Smooth muscle cell (in vitro differentiated cells): ENCODE measurements at regions not wholly inside any gene's neighbourhood (a gene's known extent, or its start where the extent isn't known, plus 50 kb on each side); places are given as distances from the start of the nearest gene placed in this dataset.
"Not testable (repeated sequence)": the region's sequence is repeated elsewhere in the genome, so short reads cannot be mapped to it uniquely, and the experiment has no call there.

ENCODE experiments used
- DNase-seq: peaks from one replicate; lab custom pipeline; 2025; ENCODE audit not compliant: unreplicated experiment; lab: John Stamatoyannopoulos, UW
- H2AFZ ChIP-seq: fragments of 200-600 bp; sonication (generic); 2 replicates; pipeline ENCODE4 v1.6.0; 2016; ENCODE audit warnings: antibody characterized with exemption, low read depth, mild to moderate bottlenecking
- H3F3A ChIP-seq: fragments of 200-600 bp; sonication (generic); 2 replicates; pipeline ENCODE4 v1.6.0; 2017; ENCODE audit warnings: antibody characterized with exemption, low read depth
- H3K27ac ChIP-seq: fragments of 200-600 bp; sonication (generic); 2 replicates; pipeline ENCODE4 v1.5.1; 2016; ENCODE audit warnings: low read depth, mild to moderate bottlenecking
- H3K27me3 ChIP-seq: fragments of 200-600 bp; sonication (generic); 2 replicates; pipeline ENCODE4 v1.6.1; 2016; ENCODE audit warnings: low read depth, mild to moderate bottlenecking
- H3K36me3 ChIP-seq: fragments of 200-600 bp; sonication (generic); 2 replicates; pipeline ENCODE4 v1.5.1; 2016; ENCODE audit warnings: low read depth
- H3K4me1 ChIP-seq: fragments of 200-600 bp; sonication (generic); 2 replicates; pipeline ENCODE4 v1.5.1; 2016; ENCODE audit warnings: low read depth
- H3K4me2 ChIP-seq: fragments of 200-600 bp; sonication (generic); 2 replicates; pipeline ENCODE4 v1.6.0; 2016; ENCODE audit warnings: mild to moderate bottlenecking
- H3K4me3 ChIP-seq: fragments of 200-600 bp; sonication (generic); 2 replicates; pipeline ENCODE4 v1.5.1; 2016; ENCODE audit warnings: mild to moderate bottlenecking
- H3K79me2 ChIP-seq: fragments of 200-600 bp; sonication (generic); 2 replicates; pipeline ENCODE4 v1.6.0; 2016; ENCODE audit warnings: low read depth, mild to moderate bottlenecking
- H3K9ac ChIP-seq: fragments of 200-600 bp; sonication (generic); 2 replicates; pipeline ENCODE4 v1.6.0; 2016; ENCODE audit warnings: low read depth
- H3K9me3 ChIP-seq: fragments of 200-600 bp; sonication (generic); replicated peaks from 2 replicates; pipeline ENCODE4 v1.5.1; 2016; ENCODE audit warnings: low read depth
- H4K20me1 ChIP-seq: fragments of 200-600 bp; sonication (generic); 2 replicates; pipeline ENCODE4 v1.6.0; 2016; ENCODE audit warnings: low read depth
- CTCF ChIP-seq: fragments of 200-600 bp; sonication (generic); IDR thresholded peaks from 2 replicates; pipeline ENCODE4 v1.5.1; 2017; ENCODE audit warnings: borderline replicate concordance, mild to moderate bottlenecking, antibody characterized with exemption; ENCODE audit not compliant: insufficient read depth, poor library complexity, severe bottlenecking
- whole genome bisulfite sequencing: methylation state at CpG from one replicate; pipeline ENCODE4 v1.1.7; 2016; ENCODE audit warnings: low lambda C conversion rate; 5-methylcytosine and 5-hydroxymethylcytosine counted together

GRCh38 chr3:15983232-15983631, 185.5 kb upstream of the ANKRD28 start:
- no peaks in the 10 kb centered on the region for H3K9me3 ChIP-seq
- no peaks in the 10 kb centered on the region for H3K27me3 ChIP-seq
- H3K27ac ChIP-seq: peak overlapping the region; percentile 88
- peaks cover 7% of the 10 kb centered on the region for H3K4me1 ChIP-seq
- no peak overlapping the region for H3K4me3 ChIP-seq
- H3K9ac ChIP-seq: peak overlapping the region; percentile 72
- 40% methylated on average over 2 of the region's 2 CpGs for WGBS
- DNase-seq: no peak
- peak overlapping the region; percentile 70 for H3K4me2 ChIP-seq
- no peaks in the 10 kb centered on the region for H3K36me3 ChIP-seq
- no peak for TF ChIP-seq CTCF
- H4K20me1 ChIP-seq: no peaks in the 10 kb centered on the region
- no peaks in the 10 kb centered on the region for H3K79me2 ChIP-seq
- H2AFZ ChIP-seq: peak overlapping the region; percentile 15
- no peaks in the 10 kb centered on the region for H3F3A ChIP-seq

- H3K27me3 ChIP-seq: no peaks in the 10 kb centered on the region
- H3K27ac ChIP-seq: peak overlapping the region; percentile 88
- 61% methylated on average over 1 of the region's 1 CpG for WGBS
- no peaks in the 10 kb centered on the region for H4K20me1 ChIP-seq
- H3K79me2 ChIP-seq: no peaks in the 10 kb centered on the region
- no peaks in the 10 kb centered on the region for H3F3A ChIP-seq
- H3K4me1 ChIP-seq: peaks cover 7% of the 10 kb centered on the region
- DNase-seq: no peak
- H3K9me3 ChIP-seq: no peaks in the 10 kb centered on the region
- H3K9ac ChIP-seq: peak overlapping the region; percentile 72
- no peak overlapping the region for H2AFZ ChIP-seq
- H3K4me2 ChIP-seq: peak overlapping the region; percentile 70
- no peak overlapping the region for H3K4me3 ChIP-seq
- TF ChIP-seq CTCF: no peak
- H3K36me3 ChIP-seq: no peaks in the 10 kb centered on the region
Observed at GRCh38 chr3:15983693-15984092, 185.9 kb upstream of the ANKRD28 start.

GRCh38 chr3:15989419-15989818, 185.1 kb upstream of the GALNT15 start:
- Histone ChIP-seq H3K36me3 (no peaks in the 10 kb centered on the region), H3K27ac (no peak overlapping the region), H3K4me3 (no peak overlapping the region), H3K27me3 (no peaks in the 10 kb centered on the region), H3K9ac (no peak overlapping the region), H4K20me1 (no peaks in the 10 kb centered on the region), H3K4me1 (no peaks in the 10 kb centered on the region), H3K79me2 (no peaks in the 10 kb centered on the region), H3K9me3 (no peaks in the 10 kb centered on the region), H2AFZ (no peak overlapping the region), H3K4me2 (no peak overlapping the region), H3F3A (no peaks in the 10 kb centered on the region)
- peak; percentile 8 for TF ChIP-seq CTCF
- no peak for DNase-seq
- WGBS: 88% methylated on average over 1 of the region's 1 CpG

GRCh38 chr3:15993660-15994059, 180.8 kb upstream of the GALNT15 start:
- not testable (repeated sequence) for H2AFZ ChIP-seq, DNase-seq

GRCh38 chr3:15996496-15996895, 178.0 kb upstream of the GALNT15 start:
- H2AFZ ChIP-seq, H3K27me3 ChIP-seq: not testable (repeated sequence)

More at GRCh38 chr3:15993660-15994059, 180.8 kb upstream of the GALNT15 start:
- H3K27me3 ChIP-seq, H3K36me3 ChIP-seq, H3K9me3 ChIP-seq, H3K27ac ChIP-seq, H4K20me1 ChIP-seq, H3F3A ChIP-seq, H3K4me3 ChIP-seq, H3K79me2 ChIP-seq, H3K4me2 ChIP-seq, H3K9ac ChIP-seq, H3K4me1 ChIP-seq: not testable (repeated sequence)
- 55% methylated on average over 7 of the region's 7 CpGs for WGBS

More at GRCh38 chr3:15996496-15996895, 178.0 kb upstream of the GALNT15 start:
- not testable (repeated sequence) for H3K9ac ChIP-seq, H3F3A ChIP-seq, H3K79me2 ChIP-seq, DNase-seq, H3K9me3 ChIP-seq, H4K20me1 ChIP-seq, H3K36me3 ChIP-seq, H3K4me1 ChIP-seq, H3K27ac ChIP-seq, H3K4me2 ChIP-seq, H3K4me3 ChIP-seq
- 90% methylated on average over 17 of the region's 17 CpGs for WGBS
